ENCODE measurements at regions not wholly inside any gene's neighbourhood (a gene's known extent, or its start where the extent isn't known, plus 50 kb on each side); places are given as distances from the start of the nearest gene placed in this dataset.

DNA sequence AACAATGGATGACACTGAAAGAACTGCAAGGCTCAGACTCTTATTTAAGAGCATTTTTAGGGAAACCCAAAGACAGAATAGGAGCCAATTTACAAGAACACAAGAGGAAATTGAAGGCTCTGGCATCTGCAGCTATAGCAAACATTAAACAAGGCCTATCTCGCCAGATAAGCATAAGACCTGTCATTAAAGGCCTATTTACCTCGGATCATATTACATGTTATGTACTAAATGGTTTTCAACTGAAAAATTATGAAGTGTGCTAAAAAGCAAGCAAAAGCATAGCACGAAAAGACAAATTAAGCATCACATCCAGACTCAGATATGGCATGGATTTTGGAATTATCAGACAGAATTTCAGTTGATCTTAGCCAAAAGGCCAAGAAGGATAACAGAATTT is 617.1 kb downstream of the SQOR start:
- no peak for DNase-seq (ENCODE audit: low spot score)

GRCh38 chr15:46258056-46258455 is 623.2 kb downstream of the SQOR start:
- no peak for DNase-seq (ENCODE audit: low spot score)

- DNase-seq (ENCODE audit: low spot score): no peak
Measured at GRCh38 chr15:46260937-46261336, 626.1 kb downstream of the SQOR start.

- no peak for DNase-seq (ENCODE audit: low spot score)
Measured at GRCh38 chr15:46265664-46266347, 631.0 kb downstream of the SQOR start.

- DNase-seq (ENCODE audit: low spot score): no peak
Measured at GRCh38 chr15:46266661-46267060, 631.8 kb downstream of the SQOR start.

- DNase-seq (ENCODE audit: low spot score): no peak
Measured at GRCh38 chr15:46270481-46271147, 635.8 kb downstream of the SQOR start.

DNA sequence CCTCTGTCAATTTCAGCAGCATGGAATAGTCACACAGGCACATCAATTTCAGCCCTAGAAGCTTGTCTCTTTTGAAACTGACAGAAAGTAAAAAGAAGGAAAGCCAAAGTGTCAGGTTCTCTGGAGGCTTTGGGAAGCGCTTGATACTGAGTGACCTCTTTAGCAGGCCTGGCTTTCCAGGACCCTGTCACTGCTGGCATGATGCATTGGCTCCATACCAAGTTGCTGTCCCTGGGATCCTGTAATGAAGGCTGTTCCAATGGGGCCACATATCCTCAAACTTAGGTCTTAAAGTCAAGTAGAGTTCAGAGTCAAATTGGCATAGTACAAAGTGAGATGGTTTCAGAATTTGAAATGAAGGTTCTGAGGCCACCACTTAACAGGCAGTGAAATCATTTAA is 640.9 kb downstream of the SQOR start:
- DNase-seq (ENCODE audit: low spot score): no peak

GRCh38 chr15:46277451-46277850 is 642.6 kb downstream of the SQOR start:
- no peak for DNase-seq (ENCODE audit: low spot score)

- no peak for DNase-seq (ENCODE audit: low spot score)
Measured at GRCh38 chr15:46278062-46278461, 643.2 kb downstream of the SQOR start.

DNA sequence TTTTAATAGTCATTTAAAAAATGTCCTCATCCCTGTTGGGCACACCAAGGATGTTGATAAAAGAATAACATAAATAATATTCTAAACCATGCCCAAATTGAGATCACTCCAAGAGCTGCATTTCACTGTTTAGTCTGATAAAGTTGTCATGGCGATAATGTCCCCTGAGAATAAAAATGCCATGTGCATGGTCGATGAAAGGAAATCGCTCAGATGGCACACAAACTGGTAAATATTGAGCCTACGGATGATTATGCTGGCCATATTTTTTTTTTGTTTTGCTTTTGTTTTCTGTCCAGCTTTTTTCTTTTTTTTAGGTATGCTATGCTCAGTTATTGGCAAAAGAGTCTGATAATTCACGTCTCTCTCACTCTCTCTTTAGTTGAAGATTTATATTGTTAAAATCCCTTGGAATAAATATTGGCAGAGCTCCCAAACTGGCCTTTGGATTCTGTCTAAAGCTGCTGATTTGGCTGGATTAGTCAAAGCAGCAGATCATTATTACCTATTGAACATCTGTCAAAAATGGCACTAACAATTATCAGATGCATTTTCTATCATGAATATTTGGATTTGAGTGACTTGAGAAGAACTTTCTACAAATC is 643.8 kb downstream of the SQOR start:
- no peak for DNase-seq (ENCODE audit: low spot score)

- no peak for DNase-seq (ENCODE audit: low spot score)
Measured at GRCh38 chr15:46280762-46281542, 646.1 kb downstream of the SQOR start.

GRCh38 chr15:46293550-46293949 is 658.7 kb downstream of the SQOR start:
- DNase-seq (ENCODE audit: low spot score): no peak

DNA sequence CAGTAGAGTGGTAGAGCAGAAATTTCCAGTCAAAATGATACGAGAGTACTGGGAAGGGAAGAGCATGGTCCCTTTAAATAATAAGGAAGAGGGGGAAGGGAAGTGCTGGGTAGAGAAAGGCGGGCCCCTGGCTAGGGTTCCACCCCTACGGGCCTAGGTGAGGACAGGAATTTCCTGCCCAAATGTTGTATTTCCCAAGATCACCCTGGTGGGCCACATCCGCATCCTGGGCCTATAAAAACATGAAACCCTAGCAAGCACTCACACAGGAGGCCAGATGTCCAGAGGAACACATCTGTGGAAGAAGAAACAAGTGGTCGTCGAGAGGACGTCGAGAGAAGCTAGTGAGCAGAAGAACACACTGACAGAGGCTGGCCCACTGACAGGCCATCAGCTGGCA is 661.2 kb downstream of the SQOR start:
- no peak for DNase-seq (ENCODE audit: low spot score)

- no peak for DNase-seq (ENCODE audit: low spot score)
Measured at GRCh38 chr15:46296797-46297196, 662.0 kb downstream of the SQOR start.

GRCh38 chr15:46297766-46298165 is 662.9 kb downstream of the SQOR start:
- DNase-seq (ENCODE audit: low spot score): no peak

DNA sequence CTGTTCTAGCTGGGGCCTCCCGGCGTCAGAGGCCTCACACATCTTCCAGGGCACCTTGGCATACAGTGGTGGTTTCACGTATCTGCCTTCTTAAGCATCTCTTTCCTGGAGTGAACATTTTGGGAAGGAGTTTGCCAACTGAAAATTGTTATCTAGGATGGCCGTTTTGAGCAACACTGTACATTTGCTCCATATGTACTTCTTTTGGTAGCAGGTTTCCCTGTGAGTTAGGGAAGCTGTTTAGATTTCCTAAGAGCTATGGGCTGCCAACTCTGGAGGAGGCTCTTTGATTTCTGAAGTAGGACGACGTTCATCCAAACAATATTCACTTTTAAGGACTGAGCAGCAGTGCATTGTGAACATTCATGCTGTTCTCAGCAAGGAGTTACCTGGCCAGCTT is 665.9 kb downstream of the SQOR start:
- no peak for DNase-seq (ENCODE audit: low spot score)

- DNase-seq (ENCODE audit: low spot score): no peak
Measured at GRCh38 chr15:46301291-46301690, 666.5 kb downstream of the SQOR start.

GRCh38 chr15:46301826-46302225 is 667.0 kb downstream of the SQOR start:
- no peak for DNase-seq (ENCODE audit: low spot score)

DNA sequence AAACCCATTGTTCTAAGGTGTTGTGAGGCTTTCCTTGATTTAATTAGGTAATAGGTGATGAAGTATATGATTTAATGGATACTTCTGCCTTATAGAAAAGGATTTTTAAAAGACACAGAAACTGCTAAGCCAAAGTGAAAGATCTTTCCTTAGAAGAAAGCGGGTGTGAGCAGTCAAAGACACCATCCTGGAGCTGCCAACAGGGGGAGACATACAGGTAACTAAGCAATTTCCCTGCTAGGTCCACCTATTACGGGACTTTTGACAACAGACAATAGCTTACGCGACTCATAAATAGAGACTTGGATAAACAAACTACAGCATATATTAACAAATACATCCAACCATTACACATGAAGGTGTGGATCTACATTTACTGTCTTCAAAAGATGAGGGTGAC is 669.5 kb downstream of the SQOR start:
- DNase-seq (ENCODE audit: low spot score): no peak

DNA sequence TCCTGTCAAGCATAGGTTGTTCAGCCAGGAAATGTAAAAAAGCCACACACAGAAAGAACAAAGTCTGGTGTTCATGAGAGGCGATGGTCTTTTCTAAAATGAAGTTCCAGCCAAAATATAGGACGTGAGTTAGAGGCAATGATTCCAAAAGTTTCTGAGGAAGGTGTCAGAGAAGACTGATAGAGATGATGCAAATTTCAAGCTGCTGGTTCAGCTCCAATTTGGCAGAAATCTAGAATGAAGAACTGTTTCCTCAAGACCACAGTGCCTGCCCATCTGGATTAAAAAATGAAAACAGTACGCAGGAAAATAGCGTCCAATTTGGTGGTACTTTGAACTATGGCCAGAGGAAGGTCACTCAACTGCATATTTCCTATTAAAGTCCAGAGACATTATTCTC is 672.9 kb downstream of the SQOR start:
- no peak for DNase-seq (ENCODE audit: low spot score)

DNA sequence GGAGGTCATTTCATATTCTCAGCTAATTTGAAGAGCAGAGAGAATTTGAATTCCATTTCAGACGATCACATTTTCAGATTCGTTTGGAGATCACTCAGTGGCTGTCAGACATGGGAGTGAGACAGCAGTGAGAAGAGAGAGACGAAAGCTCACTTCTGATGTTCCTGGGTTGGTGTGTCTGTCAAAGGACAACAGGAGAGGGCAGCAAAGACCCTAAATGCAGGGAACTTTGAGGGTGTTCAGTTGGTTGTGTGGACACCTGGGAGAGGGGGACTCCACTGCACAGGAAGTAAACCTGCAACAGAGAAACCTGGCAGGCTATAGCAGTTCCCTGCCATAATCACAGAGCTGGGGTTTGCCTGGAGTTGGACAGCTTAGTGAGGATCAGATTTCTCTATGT is 675.1 kb downstream of the SQOR start:
- no peak for DNase-seq (ENCODE audit: low spot score)

GRCh38 chr15:46312133-46312740 is 677.4 kb downstream of the SQOR start:
- DNase-seq (ENCODE audit: low spot score): peak; percentile 15
